NCI-H146 treated with DMSO at 0.1 percent for 48 hours (cell line): ENCODE measurements at regions not wholly inside any gene's neighbourhood (a gene's known extent, or its start where the extent isn't known, plus 50 kb on each side); places are given as distances from the start of the nearest gene placed in this dataset.
A peak's percentile ranks its signal among the peaks of the same experiment; 100 is the strongest.

Experiments
- DNase-seq: peaks from one replicate; lab custom pipeline; 2025; ENCODE audit not compliant: unreplicated experiment; lab: John Stamatoyannopoulos, UW

- DNase-seq = no peak
These were observed 83.6 kb upstream of the HSF2 start for GRCh38 chr6:122315842-122316241.

- DNase-seq = peak; percentile 8
These were observed 76.6 kb upstream of the HSF2 start for GRCh38 chr6:122322824-122323223.

DNA sequence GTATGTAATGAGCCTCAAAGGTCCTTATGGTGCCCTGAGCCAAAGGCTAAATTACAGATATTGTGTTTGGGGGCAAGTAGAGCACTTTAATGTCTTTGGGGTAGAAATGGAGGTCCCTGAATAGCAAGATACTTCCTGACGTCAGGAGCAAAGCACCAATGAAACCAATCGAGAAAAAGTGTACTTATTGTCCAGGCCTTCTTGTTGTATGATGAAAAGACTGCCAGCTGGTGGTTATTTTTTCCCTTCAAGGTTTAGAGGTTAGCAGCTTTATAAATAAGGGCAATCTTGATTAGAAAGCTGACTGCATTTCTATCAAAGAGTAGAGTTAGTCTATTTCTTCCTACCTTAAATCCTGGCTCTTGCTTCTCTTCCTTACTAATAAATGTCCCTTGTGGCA lies 76.1 kb upstream of the HSF2 start:
- no peak for DNase-seq

DNA sequence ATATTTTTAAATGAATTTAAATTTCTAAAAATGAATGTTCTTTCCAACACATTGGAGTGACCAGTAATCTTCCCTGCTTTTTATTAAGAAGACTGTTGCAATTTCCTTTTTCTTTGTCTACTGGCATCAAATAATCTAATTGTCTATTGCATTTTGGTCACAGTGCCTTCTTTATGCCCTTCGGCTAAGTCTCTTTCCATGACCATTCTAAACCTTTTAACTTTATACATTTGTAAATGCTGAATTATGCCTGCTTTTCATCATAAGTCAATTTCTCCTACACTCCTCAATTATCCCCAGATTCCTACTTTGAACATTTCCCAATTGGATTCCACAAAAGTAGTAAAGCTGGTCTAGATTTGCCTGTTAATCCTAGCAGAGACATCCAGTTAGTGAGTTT lies 69.1 kb upstream of the HSF2 start:
- no peak for DNase-seq

- DNase-seq = no peak
These were observed 61.8 kb upstream of the HSF2 start for GRCh38 chr6:122337645-122338044.

DNA sequence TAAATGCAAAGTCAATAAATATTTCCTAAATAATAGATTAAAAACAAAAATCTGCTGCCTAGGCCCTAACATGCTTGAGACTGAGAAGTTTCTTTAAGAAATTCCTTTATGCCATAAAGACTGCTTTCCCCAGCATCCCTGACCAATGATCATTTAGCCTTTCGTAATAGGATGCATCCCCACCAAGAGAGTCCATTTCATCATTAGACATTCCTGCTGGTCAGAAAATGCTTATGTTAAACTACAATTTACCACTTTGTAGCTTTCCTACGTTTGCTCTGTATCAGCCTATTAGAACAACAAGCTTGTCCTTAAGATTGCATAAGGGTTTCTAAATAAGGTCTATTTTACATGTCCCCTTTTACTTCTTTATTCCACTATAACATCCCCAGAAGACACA lies 59.8 kb upstream of the HSF2 start:
- DNase-seq = no peak

GRCh38 chr6:122347280-122347679 lies 52.2 kb upstream of the HSF2 start:
- no peak for DNase-seq

- DNase-seq = no peak
These were observed 51.7 kb upstream of the HSF2 start for GRCh38 chr6:122347751-122348150.
